DND-41 (cell line): ENCODE measurements at regions not wholly inside any gene's neighbourhood (a gene's known extent, or its start where the extent isn't known, plus 50 kb on each side); places are given as distances from the start of the nearest gene placed in this dataset.
A peak's percentile ranks its signal among the peaks of the same experiment; 100 is the strongest.

Experiments
- ATAC-seq: fragments of 200-7000 bp; cut with Tn5 transposase; 3 replicates; pipeline ENCODE4 v1.9.1; 2021; ENCODE audit warnings: low read depth; ENCODE audit not compliant: insufficient read depth
- DNase-seq: peaks from one replicate; pipeline ENCODE4 v3.0.0-alpha.2; 2020
- H2AFZ ChIP-seq: 2 replicates; pipeline ENCODE4 v1.6.0; 2012; ENCODE audit warnings: low read depth, low read length
- H3K27ac ChIP-seq: 2 replicates; pipeline ENCODE4 v1.5.1; 2012; ENCODE audit warnings: low read length, inconsistent platforms
- H3K27me3 ChIP-seq: fragments of 200-600 bp; sonication (generic); 2 replicates; pipeline ENCODE4 v1.6.0; 2012; ENCODE audit warnings: low read length, mild to moderate bottlenecking, inconsistent platforms; ENCODE audit not compliant: insufficient read depth, poor library complexity
- H3K36me3 ChIP-seq: 2 replicates; pipeline ENCODE4 v1.5.1; 2012; ENCODE audit warnings: low read length, inconsistent platforms; ENCODE audit not compliant: insufficient read depth
- H3K4me1 ChIP-seq: 2 replicates; pipeline ENCODE4 v1.5.1; 2012; ENCODE audit warnings: mild to moderate bottlenecking, low read length; ENCODE audit not compliant: insufficient read depth
- H3K4me2 ChIP-seq: 2 replicates; pipeline ENCODE4 v1.6.0; 2012; ENCODE audit warnings: mild to moderate bottlenecking, moderate library complexity, low read length, inconsistent platforms; ENCODE audit not compliant: insufficient read depth
- H3K4me3 ChIP-seq, 2 experiments: fragments of 200-600 bp in 1 of 2; shearing (Covaris generic) in 1 of 2; 2 replicates each; pipeline ENCODE4 v1.5.1; 2012 to 2016; ENCODE audit warnings: inconsistent platforms in 2 of 2, low read length in 2 of 2, mild to moderate bottlenecking in 2 of 2, low read depth in 1 of 2, moderate library complexity in 1 of 2
- H3K79me2 ChIP-seq: 2 replicates; pipeline ENCODE4 v1.6.0; 2012; ENCODE audit warnings: low read length, inconsistent platforms; ENCODE audit not compliant: insufficient read depth
- H3K9ac ChIP-seq: 2 replicates; pipeline ENCODE4 v1.6.0; 2012; ENCODE audit warnings: low read depth, mild to moderate bottlenecking, inconsistent platforms, low read length, moderate library complexity
- H3K9me3 ChIP-seq: 2 replicates; pipeline ENCODE4 v1.5.1; 2012; ENCODE audit warnings: low read length, moderate library complexity, mild to moderate bottlenecking, inconsistent platforms; ENCODE audit not compliant: insufficient read depth, severe bottlenecking
- H4K20me1 ChIP-seq: 2 replicates; pipeline ENCODE4 v1.6.0; 2012; ENCODE audit warnings: low read length; ENCODE audit not compliant: insufficient read depth
- EZH2 ChIP-seq: IDR thresholded peaks from 3 replicates; pipeline ENCODE4 v1.6.1; 2012; ENCODE audit warnings: borderline replicate concordance, low read depth, mild to moderate bottlenecking, moderate library complexity, low read length, inconsistent platforms; ENCODE audit not compliant: severe bottlenecking
- TF ChIP-seq, protein P1 (sequence below): IDR thresholded peaks from 2 replicates; pipeline ENCODE4 v1.5.1; 2012; ENCODE audit warnings: borderline replicate concordance, low read length, moderate library complexity, mild to moderate bottlenecking; ENCODE audit not compliant: poor library complexity, severe bottlenecking; ENCODE audit errors: extremely low read depth

DNA sequence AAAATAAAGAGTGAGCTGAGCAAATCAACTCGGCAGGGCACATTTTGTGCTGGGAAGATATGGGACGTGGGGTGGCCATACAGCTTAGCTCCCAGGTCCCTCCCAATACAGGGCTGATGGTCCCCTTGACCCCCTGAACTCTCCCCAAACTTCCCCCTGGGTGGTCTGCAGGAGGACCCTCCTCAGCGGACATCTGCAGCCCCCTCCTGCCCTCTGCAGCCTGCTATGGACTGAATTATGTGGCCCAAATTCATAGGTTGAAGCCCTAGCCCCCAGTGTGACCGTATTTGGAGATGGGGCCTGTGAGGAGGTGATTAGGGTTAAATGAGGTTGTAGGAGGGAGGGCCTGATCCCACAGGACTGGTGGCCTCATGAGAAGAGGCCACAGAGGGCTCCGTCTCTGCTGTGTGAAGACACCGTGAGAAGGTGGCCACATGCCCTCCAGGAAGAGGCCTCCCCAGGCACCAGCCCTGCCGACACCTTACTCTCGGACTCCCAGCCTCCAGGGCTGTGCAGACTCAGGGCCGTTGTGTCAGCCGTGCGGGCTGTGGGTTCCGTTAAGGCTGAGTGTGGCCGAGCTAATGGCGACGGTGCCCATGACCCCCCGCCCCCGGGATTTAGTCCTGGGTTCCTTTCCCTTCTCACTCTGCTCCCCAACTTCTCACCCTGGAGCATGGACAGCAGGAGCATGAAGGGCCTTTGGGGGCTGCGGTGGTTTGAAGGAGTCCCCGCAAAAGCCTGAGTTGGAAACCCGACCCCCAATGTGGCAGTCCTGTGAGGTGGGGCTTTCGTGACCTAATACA is 1042.8 kb downstream of the BRD1 start:
- DNase-seq = no peak
- Histone ChIP-seq H3K27me3 (no peaks in the 10 kb centered on the region), H3K9me3 (no peaks in the 10 kb centered on the region), H3K36me3 (no peaks in the 10 kb centered on the region), H3K79me2 (no peaks in the 10 kb centered on the region), H4K20me1 (no peaks in the 10 kb centered on the region), H3K27ac (no peak overlapping the region), H2AFZ (no peak overlapping the region), H3K9ac (no peak overlapping the region), H3K4me2 (no peak overlapping the region), H3K4me3 (no peak overlapping the region), H3K4me1 (no peaks in the 10 kb centered on the region)
- TF ChIP-seq EZH2 = no peak
- TF ChIP-seq, protein P1, sequence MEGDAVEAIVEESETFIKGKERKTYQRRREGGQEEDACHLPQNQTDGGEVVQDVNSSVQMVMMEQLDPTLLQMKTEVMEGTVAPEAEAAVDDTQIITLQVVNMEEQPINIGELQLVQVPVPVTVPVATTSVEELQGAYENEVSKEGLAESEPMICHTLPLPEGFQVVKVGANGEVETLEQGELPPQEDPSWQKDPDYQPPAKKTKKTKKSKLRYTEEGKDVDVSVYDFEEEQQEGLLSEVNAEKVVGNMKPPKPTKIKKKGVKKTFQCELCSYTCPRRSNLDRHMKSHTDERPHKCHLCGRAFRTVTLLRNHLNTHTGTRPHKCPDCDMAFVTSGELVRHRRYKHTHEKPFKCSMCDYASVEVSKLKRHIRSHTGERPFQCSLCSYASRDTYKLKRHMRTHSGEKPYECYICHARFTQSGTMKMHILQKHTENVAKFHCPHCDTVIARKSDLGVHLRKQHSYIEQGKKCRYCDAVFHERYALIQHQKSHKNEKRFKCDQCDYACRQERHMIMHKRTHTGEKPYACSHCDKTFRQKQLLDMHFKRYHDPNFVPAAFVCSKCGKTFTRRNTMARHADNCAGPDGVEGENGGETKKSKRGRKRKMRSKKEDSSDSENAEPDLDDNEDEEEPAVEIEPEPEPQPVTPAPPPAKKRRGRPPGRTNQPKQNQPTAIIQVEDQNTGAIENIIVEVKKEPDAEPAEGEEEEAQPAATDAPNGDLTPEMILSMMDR = no peak
- no peak for ATAC-seq

DNA sequence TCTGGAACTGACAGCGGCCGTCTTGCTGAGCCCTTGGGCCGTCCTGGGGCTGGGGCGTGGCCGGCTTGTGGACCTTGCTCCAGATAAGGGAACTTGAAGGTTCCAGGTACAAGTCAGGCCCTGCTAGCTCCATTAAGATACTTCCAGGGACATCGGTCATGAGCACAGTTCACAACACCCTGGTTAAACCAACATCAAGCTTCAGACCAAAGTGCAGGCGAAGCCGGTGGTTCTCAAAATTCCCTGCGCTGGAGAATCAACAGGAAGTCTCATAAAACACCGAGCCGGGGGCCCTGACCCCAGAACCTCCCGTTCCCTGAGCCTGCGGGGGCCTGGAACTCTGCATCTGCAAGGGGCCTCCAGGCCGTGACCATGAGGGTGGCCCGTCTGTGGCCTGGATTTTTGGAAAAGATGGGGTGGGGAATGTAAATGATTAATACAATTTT is 1043.8 kb downstream of the BRD1 start:
- no peak for ATAC-seq

DNA sequence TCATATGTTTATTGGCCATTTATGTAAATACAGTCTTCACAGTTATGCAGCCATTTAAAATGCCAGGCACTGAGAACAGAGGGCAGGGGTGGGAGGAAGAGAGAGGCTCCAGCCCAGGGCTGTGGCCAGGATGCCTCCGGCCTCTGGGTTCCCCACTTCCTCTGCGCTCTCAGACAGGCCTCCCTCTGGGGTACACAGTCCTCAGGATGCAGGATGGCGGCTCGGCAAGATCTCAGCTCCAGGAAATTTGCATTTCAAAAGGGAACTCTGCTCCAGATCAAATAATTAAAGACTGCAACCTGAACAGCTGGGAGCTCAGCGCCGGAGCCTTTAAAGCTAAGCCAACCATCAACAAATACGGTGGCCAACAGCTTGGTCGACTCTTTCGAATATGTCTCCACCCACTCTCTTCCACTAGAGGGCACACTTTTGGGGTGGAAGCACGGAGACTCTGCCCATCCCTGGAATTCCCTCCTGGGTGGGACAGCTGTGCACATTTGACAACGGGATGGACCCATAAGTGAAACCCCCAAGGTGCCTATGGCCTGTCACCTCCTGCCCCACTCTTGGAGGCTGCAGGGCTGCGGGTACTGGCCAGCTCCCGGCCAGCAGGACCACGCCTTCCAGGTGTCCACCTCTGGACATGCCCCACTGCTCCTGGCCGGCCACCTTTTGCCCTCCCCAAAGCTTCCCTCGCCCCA is 1044.7 kb downstream of the BRD1 start:
- H3K79me2 ChIP-seq = no peaks in the 10 kb centered on the region
- no peaks in the 10 kb centered on the region for H3K36me3 ChIP-seq
- no peak overlapping the region for H3K4me3 ChIP-seq
- no peak overlapping the region for H3K4me2 ChIP-seq
- no peak overlapping the region for H2AFZ ChIP-seq
- no peak overlapping the region for H3K27ac ChIP-seq
- no peaks in the 10 kb centered on the region for H3K4me1 ChIP-seq
- DNase-seq (no peak), ATAC-seq (no peak)
- H3K27me3 ChIP-seq = no peaks in the 10 kb centered on the region
- no peak overlapping the region for H3K9ac ChIP-seq
- H3K9me3 ChIP-seq = peaks cover 9% of the 10 kb centered on the region
- no peaks in the 10 kb centered on the region for H4K20me1 ChIP-seq
- TF ChIP-seq, protein P1 = peak; percentile 52
- no peak for TF ChIP-seq EZH2

More for the DNA sequence above, 1043.8 kb downstream of the BRD1 start:
- peaks cover 2% of the 10 kb centered on the region for H3K9me3 ChIP-seq
- H3K79me2 ChIP-seq = no peaks in the 10 kb centered on the region
- H2AFZ ChIP-seq = no peak overlapping the region
- H3K27ac ChIP-seq = no peak overlapping the region
- H3K27me3 ChIP-seq = no peaks in the 10 kb centered on the region
- DNase-seq = no peak
- TF ChIP-seq EZH2 = no peak
- TF ChIP-seq, protein P1 = no peak
- no peak overlapping the region for H3K9ac ChIP-seq
- no peaks in the 10 kb centered on the region for H3K4me1 ChIP-seq
- no peak overlapping the region for H3K4me3 ChIP-seq
- no peaks in the 10 kb centered on the region for H3K36me3 ChIP-seq
- no peaks in the 10 kb centered on the region for H4K20me1 ChIP-seq
- H3K4me2 ChIP-seq = no peak overlapping the region
